Aorta (tissue), 5 donors: ENCODE measurements at regions not wholly inside any gene's neighbourhood (a gene's known extent, or its start where the extent isn't known, plus 50 kb on each side); places are given as distances from the start of the nearest gene placed in this dataset.

Source experiments
- ATAC-seq: fragments of 200-7000 bp; cut with Tn5 transposase; one replicate; pipeline ENCODE4 v1.9.1; 2022; ENCODE audit warnings: moderate library complexity; ENCODE audit not compliant: low FRiP score
- DNase-seq, 2 donors: peaks; one replicate each; pipeline ENCODE4 v3.0.0-alpha.2; 2020
- H3K27ac ChIP-seq, 2 donors: one replicate each; pipeline ENCODE4 v1.5.1; 2013; ENCODE audit warnings: low read length in 2 of 2, mild to moderate bottlenecking in 2 of 2, moderate library complexity in 2 of 2, control low read depth in 1 of 2, inconsistent platforms in 1 of 2, low read depth in 1 of 2
- H3K27me3 ChIP-seq, 2 donors: one replicate each; pipeline ENCODE4 v1.6.1; 2013; ENCODE audit warnings: control low read depth in 1 of 2, low read length in 1 of 2, mild to moderate bottlenecking in 1 of 2, moderate library complexity in 1 of 2; ENCODE audit not compliant: insufficient read depth in 2 of 2, control insufficient read depth in 1 of 2
- H3K36me3 ChIP-seq, 2 donors: one replicate each; pipeline ENCODE4 v1.6.1; 2013; ENCODE audit warnings: control low read depth in 1 of 2, low read length in 1 of 2, mild to moderate bottlenecking in 1 of 2; ENCODE audit not compliant: insufficient read depth in 2 of 2, control insufficient read depth in 1 of 2
- H3K4me1 ChIP-seq, 2 donors: one replicate each; pipeline ENCODE4 v1.6.1; 2013; ENCODE audit warnings: low read length in 2 of 2, control low read depth in 1 of 2, mild to moderate bottlenecking in 1 of 2, moderate library complexity in 1 of 2; ENCODE audit not compliant: insufficient read depth in 2 of 2, control insufficient read depth in 1 of 2
- H3K4me3 ChIP-seq, 2 donors: one replicate each; pipeline ENCODE4 v1.5.1; 2013; ENCODE audit warnings: low read length in 2 of 2, control low read depth in 1 of 2, mild to moderate bottlenecking in 1 of 2
- H3K9me3 ChIP-seq: one replicate; pipeline ENCODE4 v1.6.1; 2013; ENCODE audit warnings: mild to moderate bottlenecking, low read length; ENCODE audit not compliant: control insufficient read depth
- WGBS, 2 donors: extraction: QIAGEN DNeasy Blood & Tissue Kit; methylation state at CpG; one replicate each; pipeline ENCODE4 v1.1.7; 2013; 5-methylcytosine and 5-hydroxymethylcytosine counted together
- intact Hi-C, 2 donors: fragments of 100-400 bp; cut with DNase I; formaldehyde crosslinking; loops; one replicate each; pipeline versions ENCODE4 v1.14.2 to v1.15.0; 2022
- donor health status: healthy with polysubstance abuse.
- donor health status: Bipolar disorder and iron deficiency.
- donor health status: DM: no; HTN: no; CAD: no.
- donor health status: DM: no; HTN: no; CAD: no.
- donor health status: DM: yes; HTN: yes; CAD: no.

DNA sequence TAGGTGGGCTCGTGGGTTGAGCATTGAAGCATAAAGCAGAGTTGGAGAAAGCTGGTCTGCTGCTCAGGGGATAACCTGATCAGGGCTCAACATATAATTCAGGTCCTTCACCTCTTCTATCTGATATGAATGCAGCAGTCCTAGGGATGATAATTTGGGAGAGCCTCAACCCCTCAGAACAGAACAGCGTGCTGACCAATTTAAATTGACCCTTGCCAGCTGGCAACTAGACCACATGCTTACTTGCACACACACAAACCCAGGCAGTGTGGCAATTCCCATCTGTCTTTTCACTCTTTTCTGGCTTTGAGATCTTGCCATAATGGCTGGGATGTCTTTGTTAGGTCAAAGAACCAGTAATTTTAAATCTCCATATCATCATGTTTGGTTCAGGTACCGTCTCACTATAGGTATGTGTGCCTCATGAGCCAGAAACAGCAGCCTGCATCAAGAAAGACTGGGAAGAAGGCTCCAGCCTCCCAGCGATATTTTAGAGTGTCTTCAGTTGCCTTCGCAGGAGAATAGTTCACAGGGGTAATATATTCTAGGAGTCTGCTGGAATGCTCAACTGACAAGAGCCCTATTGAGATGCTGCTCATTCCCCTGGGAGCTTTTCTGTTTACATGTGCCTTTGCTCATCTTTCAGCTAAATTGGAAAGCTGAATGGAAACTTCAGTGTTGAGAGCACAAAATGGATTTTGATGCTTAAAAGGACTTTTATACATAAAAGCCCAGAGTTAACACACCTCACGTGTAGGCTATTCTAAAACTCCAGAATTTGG lies 497.6 kb downstream of the RASEF start:
- Histone ChIP-seq H3K4me1 (no peaks in the 10 kb centered on the region), H3K9me3 (no peaks in the 10 kb centered on the region), H3K27me3 (no peaks in the 10 kb centered on the region), H3K4me3 (no peak overlapping the region), H3K36me3 (no peaks in the 10 kb centered on the region), H3K27ac (no peak overlapping the region)
- intact Hi-C loops = no loop called here
- no peak for DNase-seq
- 65 to 67% methylated on average over 6 of the region's 6 CpGs for WGBS, 2 donors
- ATAC-seq = no peak

DNA sequence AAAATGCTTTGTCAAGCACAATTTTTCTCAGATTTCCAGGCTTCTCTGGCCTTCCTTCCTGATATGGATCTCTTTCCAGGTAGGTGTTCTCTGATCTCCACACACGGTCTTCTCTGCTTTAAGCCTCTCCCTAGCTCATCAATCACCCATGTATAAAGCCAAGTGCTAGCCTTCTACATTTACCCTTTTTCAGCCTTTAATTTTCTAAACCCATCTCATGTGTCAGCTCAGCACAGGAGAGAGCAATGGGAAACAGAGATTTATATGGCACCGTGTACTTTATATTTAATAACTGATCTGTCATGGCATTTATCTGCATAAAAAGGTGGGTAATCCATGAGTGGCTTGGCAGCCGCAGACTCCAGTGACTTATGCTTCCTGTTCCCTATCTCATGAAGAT lies 495.0 kb downstream of the RASEF start:
- ATAC-seq (no peak), DNase-seq (no peak)
- 89 to 90% methylated on average over 3 of the region's 3 CpGs for WGBS, 2 donors
- no peaks in the 10 kb centered on the region for H3K27me3 ChIP-seq
- intact Hi-C loops = no loop called here
- no peaks in the 10 kb centered on the region for H3K4me1 ChIP-seq
- no peak overlapping the region for H3K27ac ChIP-seq
- no peaks in the 10 kb centered on the region for H3K9me3 ChIP-seq
- H3K36me3 ChIP-seq = no peaks in the 10 kb centered on the region
- no peak overlapping the region for H3K4me3 ChIP-seq

DNA sequence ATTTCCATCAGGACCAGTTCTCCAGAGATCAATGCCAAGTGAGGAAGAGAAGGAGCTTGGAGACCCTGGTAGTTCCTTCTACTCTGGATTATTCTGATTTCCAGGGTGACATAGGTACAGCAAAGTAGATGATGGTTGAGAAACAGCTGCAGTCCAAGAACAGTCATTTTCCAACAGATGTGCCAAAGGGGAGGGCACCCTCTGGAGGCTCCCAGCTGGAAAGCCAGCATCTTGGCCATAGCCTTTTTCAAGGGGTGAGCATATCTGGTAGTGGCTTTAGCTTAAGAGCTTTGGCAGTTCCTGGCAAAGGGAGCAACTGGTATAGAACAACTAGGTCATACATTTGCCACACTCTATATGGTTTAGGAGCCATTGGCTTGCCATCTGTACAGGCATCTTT lies 492.7 kb downstream of the RASEF start:
- H3K4me1 ChIP-seq = no peaks in the 10 kb centered on the region
- ATAC-seq = no peak
- DNase-seq = no peak
- intact Hi-C loops = no loop called here
- no peak overlapping the region for H3K4me3 ChIP-seq
- no peak overlapping the region for H3K27ac ChIP-seq
- H3K9me3 ChIP-seq = no peaks in the 10 kb centered on the region
- no peaks in the 10 kb centered on the region for H3K27me3 ChIP-seq
- no peaks in the 10 kb centered on the region for H3K36me3 ChIP-seq

DNA sequence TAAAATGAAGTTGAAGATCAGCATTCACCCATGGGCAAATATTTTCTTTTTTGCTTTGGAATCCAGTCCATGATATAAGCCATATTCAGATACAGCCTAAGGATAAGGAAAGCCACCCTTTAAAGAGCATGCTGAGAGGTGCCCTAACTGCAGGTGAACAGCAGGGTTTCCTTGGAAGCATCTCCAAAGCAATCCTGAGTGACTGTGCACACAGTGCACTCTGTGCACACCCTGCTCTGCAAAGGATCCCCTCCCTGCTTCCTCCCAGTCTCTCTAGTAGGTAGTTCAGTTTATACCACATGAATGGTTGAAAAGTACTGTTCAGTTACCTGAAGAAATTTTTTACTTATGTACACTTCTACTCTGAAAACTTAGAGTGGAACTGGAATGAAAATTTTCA lies 491.4 kb downstream of the RASEF start:
- Histone ChIP-seq H3K36me3 (no peaks in the 10 kb centered on the region), H3K9me3 (no peaks in the 10 kb centered on the region), H3K27me3 (no peaks in the 10 kb centered on the region), H3K4me3 (no peak overlapping the region), H3K4me1 (no peaks in the 10 kb centered on the region), H3K27ac (no peak overlapping the region)
- DNase-seq = no peak
- intact Hi-C loops = no loop called here
- no peak for ATAC-seq

DNA sequence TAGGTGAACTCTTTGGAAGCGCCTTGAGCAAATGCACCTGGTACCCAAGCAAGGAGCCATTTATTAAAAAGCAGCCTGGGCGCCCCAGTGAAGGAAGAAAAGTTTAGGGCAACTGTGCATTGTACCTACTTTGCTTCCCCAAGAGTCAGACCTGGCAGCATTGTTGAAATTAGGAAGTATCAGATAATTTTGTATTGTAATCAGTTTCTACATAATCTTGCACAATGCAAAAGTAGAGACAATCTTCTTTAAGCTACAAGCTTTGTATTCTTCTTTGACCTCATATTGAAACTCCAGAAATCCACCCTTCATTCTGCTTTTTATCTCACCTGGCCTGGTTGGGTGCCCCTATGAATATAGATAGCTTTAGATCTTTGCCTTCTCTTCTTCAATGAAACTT lies 490.8 kb downstream of the RASEF start:
- no peaks in the 10 kb centered on the region for H3K4me1 ChIP-seq
- no peak overlapping the region for H3K4me3 ChIP-seq
- ATAC-seq = no peak
- WGBS, 2 donors = 90 to 91% methylated on average over 2 of the region's 2 CpGs
- H3K27me3 ChIP-seq = no peaks in the 10 kb centered on the region
- intact Hi-C loops = no loop called here
- no peak for DNase-seq
- no peak overlapping the region for H3K27ac ChIP-seq
- no peaks in the 10 kb centered on the region for H3K9me3 ChIP-seq
- no peaks in the 10 kb centered on the region for H3K36me3 ChIP-seq

DNA sequence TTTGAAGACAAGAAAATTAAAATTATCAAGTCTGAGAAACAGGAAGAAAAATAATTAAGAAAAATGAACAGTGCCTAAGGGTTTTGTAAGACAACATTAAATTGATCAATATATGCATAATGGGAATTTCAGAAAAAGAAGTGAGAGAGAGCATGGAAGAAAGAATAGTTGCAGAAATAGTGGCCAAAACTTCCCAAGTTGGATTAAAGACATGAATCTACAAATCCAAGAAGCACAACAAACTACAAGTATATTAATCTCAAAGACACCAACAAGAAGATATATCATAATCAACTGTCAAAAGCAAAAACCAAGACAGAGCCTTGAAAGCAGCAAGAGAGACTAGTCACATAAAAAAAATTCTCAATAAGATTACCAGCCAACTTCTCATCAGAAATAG lies 488.0 kb downstream of the RASEF start:
- Histone ChIP-seq H3K27ac (no peak overlapping the region), H3K36me3 (no peaks in the 10 kb centered on the region), H3K4me1 (no peaks in the 10 kb centered on the region), H3K27me3 (no peaks in the 10 kb centered on the region), H3K9me3 (no peaks in the 10 kb centered on the region), H3K4me3 (no peak overlapping the region)
- ATAC-seq = no peak
- intact Hi-C loops = no loop called here
- no peak for DNase-seq

DNA sequence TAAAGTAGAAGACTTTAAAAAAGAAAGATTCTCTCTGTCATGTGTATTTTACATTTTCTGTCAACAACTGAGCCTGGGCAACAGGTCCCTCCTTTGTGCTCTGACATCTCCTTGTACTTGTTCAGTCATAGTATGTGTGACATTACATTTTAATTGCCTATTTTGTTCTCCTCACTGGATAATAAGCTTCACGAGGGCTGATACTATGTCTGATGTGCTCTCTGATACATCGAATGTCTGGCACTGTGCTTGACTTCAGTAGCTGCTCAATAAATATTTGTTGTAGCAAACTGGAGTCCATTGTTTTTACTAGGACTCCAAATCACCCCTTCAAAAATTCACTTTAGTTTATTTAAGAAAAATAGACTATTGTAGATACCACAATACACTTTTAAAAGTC lies 482.0 kb downstream of the RASEF start:
- Histone ChIP-seq H3K4me3 (no peak overlapping the region), H3K36me3 (no peaks in the 10 kb centered on the region), H3K27ac (no peak overlapping the region), H3K9me3 (no peaks in the 10 kb centered on the region), H3K27me3 (no peaks in the 10 kb centered on the region), H3K4me1 (no peaks in the 10 kb centered on the region)
- intact Hi-C loops = no loop called here
- ATAC-seq (no peak), DNase-seq (no peak)
- WGBS, 2 donors = 66 to 70% methylated on average over 2 of the region's 2 CpGs

DNA sequence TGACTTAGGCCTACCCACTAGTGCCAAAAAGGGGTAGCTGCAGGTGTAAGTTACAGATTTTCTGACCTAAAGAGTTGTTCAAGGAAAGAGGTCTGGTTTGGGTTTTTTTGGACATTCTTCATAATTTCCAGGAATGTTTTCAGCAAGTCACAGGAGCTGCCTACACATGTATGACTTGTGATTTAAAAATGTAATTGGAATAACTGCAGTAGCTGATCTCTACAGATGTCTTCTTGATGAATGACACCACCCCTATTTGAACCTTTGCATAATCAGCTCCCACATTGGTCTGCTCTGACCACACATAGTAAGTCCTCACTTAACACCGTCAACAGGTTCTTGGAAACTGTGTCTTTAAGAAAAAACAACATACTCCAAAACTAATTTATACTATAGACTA lies 481.4 kb downstream of the RASEF start:
- Histone ChIP-seq H3K36me3 (no peaks in the 10 kb centered on the region), H3K27ac (no peak overlapping the region), H3K9me3 (no peaks in the 10 kb centered on the region), H3K4me1 (no peaks in the 10 kb centered on the region), H3K4me3 (no peak overlapping the region), H3K27me3 (no peaks in the 10 kb centered on the region)
- intact Hi-C loops = no loop called here
- WGBS, 2 donors = 94 to 99% methylated on average over 1 of the region's 1 CpG
- ATAC-seq = no peak
- no peak for DNase-seq

DNA sequence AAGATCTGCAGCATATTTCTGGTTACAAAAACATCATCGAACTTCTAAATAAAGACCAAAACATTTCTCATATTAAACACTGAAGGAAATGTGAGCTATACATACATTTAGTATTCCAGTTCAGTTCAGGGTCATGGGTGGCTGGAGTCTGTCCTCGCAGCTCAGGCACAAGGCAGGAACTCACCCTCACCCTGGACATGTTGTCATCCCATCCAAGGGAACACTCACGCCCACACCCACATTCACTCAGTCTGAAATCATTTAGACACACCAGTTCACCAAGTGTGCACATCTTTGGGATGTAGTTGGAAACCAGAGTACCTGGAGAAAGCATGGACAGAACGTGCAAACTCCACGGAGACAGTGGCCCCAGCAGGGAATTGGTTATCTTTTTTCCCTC lies 481.0 kb downstream of the RASEF start:
- intact Hi-C loops = no loop called here
- Histone ChIP-seq H3K27ac (no peak overlapping the region), H3K9me3 (no peaks in the 10 kb centered on the region), H3K4me1 (no peaks in the 10 kb centered on the region), H3K27me3 (no peaks in the 10 kb centered on the region), H3K36me3 (no peaks in the 10 kb centered on the region), H3K4me3 (no peak overlapping the region)
- WGBS, 2 donors = 89% methylated on average over 5 of the region's 5 CpGs
- DNase-seq (no peak), ATAC-seq (no peak)
